ENCODE measurements at regions not wholly inside any gene's neighbourhood (a gene's known extent, or its start where the extent isn't known, plus 50 kb on each side); places are given as distances from the start of the nearest gene placed in this dataset.

DNA sequence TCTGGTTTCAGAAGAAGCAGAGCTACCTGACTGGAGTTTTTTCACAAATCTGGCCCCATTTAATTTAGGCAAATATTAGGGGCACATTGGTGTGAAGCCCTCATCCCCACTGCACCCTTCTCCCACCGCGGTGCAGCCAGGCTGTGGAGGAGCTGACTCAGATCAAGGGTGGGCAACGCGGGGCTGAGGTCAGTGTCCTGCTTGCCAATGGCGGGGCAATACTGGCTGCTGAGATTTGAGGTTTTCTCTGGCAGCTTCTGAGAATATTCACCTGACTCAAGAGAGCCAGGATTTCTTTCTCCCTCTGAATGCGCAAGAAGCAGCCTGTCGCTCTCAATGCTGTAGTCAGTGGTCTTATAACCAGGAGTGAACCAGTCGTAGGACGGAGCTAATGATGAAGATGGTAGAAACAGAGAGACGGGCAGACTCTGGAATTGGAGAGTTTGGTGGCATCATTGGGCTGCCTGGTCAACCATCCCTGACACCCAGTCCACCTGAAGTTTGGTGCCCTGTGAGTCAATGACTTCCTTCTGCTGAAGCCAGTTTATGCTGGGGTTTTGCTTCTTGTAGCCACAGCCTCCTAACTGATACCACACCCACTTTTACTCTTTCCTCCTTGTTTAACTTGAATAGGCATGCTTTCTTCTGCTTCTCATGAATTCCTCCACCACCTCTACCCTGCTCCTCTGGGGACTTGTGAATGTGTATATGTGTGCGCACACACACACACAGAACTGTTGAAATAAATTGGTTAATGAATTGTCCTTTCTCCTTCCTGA is 123.7 kb upstream of the CTBP2 start:
- 94 to 97% methylated on average over 11 of the region's 11 CpGs for WGBS, 2 donors
- Histone ChIP-seq H3K9me3 (peaks cover 0 to 12% (median 0%) of the 10 kb centered on the region in 4 donors), H3K27me3 (no peaks in the 10 kb centered on the region), H3K4me3 (no peak overlapping the region), H3K4me1 (no peaks in the 10 kb centered on the region), H3K36me3 (no peaks in the 10 kb centered on the region), H3K27ac (no peak overlapping the region)
- TF ChIP-seq POLR2A (IDR thresholded peaks at IDR 0.05) (no peak), EP300 (IDR thresholded peaks at IDR 0.05) (no peak)
- TF ChIP-seq, protein P1, sequence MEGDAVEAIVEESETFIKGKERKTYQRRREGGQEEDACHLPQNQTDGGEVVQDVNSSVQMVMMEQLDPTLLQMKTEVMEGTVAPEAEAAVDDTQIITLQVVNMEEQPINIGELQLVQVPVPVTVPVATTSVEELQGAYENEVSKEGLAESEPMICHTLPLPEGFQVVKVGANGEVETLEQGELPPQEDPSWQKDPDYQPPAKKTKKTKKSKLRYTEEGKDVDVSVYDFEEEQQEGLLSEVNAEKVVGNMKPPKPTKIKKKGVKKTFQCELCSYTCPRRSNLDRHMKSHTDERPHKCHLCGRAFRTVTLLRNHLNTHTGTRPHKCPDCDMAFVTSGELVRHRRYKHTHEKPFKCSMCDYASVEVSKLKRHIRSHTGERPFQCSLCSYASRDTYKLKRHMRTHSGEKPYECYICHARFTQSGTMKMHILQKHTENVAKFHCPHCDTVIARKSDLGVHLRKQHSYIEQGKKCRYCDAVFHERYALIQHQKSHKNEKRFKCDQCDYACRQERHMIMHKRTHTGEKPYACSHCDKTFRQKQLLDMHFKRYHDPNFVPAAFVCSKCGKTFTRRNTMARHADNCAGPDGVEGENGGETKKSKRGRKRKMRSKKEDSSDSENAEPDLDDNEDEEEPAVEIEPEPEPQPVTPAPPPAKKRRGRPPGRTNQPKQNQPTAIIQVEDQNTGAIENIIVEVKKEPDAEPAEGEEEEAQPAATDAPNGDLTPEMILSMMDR (IDR thresholded peaks at IDR 0.05) = no peak
- no peak for DNase-seq (ENCODE audit: low spot score in 2 of 2)

- DNase-seq (ENCODE audit: low spot score in 2 of 2) = no peak
- 37 to 42% methylated on average over 7 of the region's 7 CpGs for WGBS, 2 donors
- Histone ChIP-seq H3K27ac (no peak overlapping the region), H3K9me3 (peaks cover 0 to 6% (median 0%) of the 10 kb centered on the region in 4 donors), H3K4me3 (no peak overlapping the region), H3K4me1 (no peaks in the 10 kb centered on the region), H3K27me3 (no peaks in the 10 kb centered on the region), H3K36me3 (no peaks in the 10 kb centered on the region)
- TF ChIP-seq POLR2A (IDR thresholded peaks at IDR 0.05) (no peak), EP300 (IDR thresholded peaks at IDR 0.05) (no peak)
- TF ChIP-seq, protein P1 (IDR thresholded peaks at IDR 0.05) = no peak
Measured at GRCh38 chr10:125283191-125283835, 123.0 kb upstream of the CTBP2 start.

DNA sequence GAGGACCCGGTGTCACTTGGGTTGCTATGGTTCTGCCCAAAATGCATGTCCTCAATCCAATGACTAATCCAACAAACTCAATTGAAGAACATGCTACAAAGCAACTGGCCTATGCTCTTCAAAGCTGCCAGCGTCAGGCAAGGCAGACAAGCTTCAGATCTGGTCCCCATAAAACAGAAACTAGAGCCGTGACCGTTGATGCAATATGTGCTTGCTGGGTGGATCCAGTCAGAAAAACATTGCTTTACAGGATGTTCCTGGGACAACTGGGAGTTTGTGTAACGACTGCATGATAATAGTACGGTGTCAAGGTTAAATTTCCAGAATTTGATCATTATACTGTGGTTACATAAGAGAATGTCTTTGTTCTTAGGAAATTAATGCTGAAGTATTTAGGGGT is 120.7 kb upstream of the CTBP2 start:
- Histone ChIP-seq H3K4me3 (no peak overlapping the region), H3K27me3 (no peaks in the 10 kb centered on the region), H3K36me3 (no peaks in the 10 kb centered on the region), H3K9me3 (peaks cover 0 to 16% (median 1%) of the 10 kb centered on the region in 4 donors), H3K4me1 (no peaks in the 10 kb centered on the region), H3K27ac (no peak overlapping the region)
- TF ChIP-seq POLR2A (IDR thresholded peaks at IDR 0.05) (no peak), EP300 (IDR thresholded peaks at IDR 0.05) (no peak)
- TF ChIP-seq, protein P1 (IDR thresholded peaks at IDR 0.05) = no peak
- WGBS, 2 donors = 49 to 58% methylated on average over 6 of the region's 6 CpGs
- no peak for DNase-seq (ENCODE audit: low spot score in 2 of 2)

GRCh38 chr10:125276133-125276532 is 115.8 kb upstream of the CTBP2 start:
- Histone ChIP-seq H3K36me3 (no peaks in the 10 kb centered on the region), H3K4me1 (no peaks in the 10 kb centered on the region), H3K27me3 (no peaks in the 10 kb centered on the region), H3K9me3 (peaks cover 0 to 14% (median 2%) of the 10 kb centered on the region in 4 donors), H3K27ac (no peak overlapping the region), H3K4me3 (no peak overlapping the region)
- TF ChIP-seq, protein P1 (IDR thresholded peaks at IDR 0.05) = no peak
- no peak for TF ChIP-seq EP300 (IDR thresholded peaks at IDR 0.05)
- no peak for TF ChIP-seq POLR2A (IDR thresholded peaks at IDR 0.05)
- DNase-seq (ENCODE audit: low spot score in 2 of 2) = no peak
- 98% methylated on average over 2 of the region's 2 CpGs for WGBS, 2 donors

DNA sequence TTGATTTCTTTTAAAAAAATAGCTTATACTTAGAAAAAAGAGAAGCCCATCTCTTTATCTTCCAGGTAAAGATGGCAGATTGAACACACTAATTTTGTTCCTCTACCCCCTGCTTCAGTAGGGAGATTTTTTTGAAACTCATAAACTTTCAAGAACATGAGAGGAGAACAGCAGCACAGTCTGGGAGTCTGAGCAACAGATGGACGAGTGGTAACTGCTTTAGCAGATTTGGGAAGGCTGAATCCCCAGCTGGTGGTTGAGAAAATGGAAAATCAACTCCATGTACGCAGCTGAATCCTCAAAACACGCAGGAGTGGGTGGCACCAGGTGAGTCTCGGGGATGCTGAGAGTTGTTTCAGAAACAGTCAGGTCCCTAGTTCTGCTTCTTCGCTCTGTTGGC is 114.6 kb upstream of the CTBP2 start:
- Histone ChIP-seq H3K9me3 (peaks cover 0 to 14% (median 2%) of the 10 kb centered on the region in 4 donors), H3K27ac (no peak overlapping the region), H3K27me3 (no peaks in the 10 kb centered on the region), H3K4me3 (no peak overlapping the region), H3K36me3 (no peaks in the 10 kb centered on the region), H3K4me1 (no peaks in the 10 kb centered on the region)
- DNase-seq (ENCODE audit: low spot score in 2 of 2) = no peak
- WGBS, 2 donors = 59 to 76% methylated on average over 5 of the region's 5 CpGs
- TF ChIP-seq EP300 (IDR thresholded peaks at IDR 0.05) (no peak), POLR2A (IDR thresholded peaks at IDR 0.05) (no peak)
- TF ChIP-seq, protein P1 (IDR thresholded peaks at IDR 0.05) = no peak
